WI38 (cell line): ENCODE measurements at regions not wholly inside any gene's neighbourhood (a gene's known extent, or its start where the extent isn't known, plus 50 kb on each side); places are given as distances from the start of the nearest gene placed in this dataset.

ENCODE experiments used
- H3K4me3 ChIP-seq: 2 replicates; pipeline ENCODE4 v1.5.1; 2011; ENCODE audit warnings: low read depth, mild to moderate bottlenecking, control low read depth, low read length
- TF ChIP-seq, protein P1 (sequence below): IDR thresholded peaks from 2 replicates; pipeline ENCODE4 v1.5.1; 2012; ENCODE audit warnings: low read depth, mild to moderate bottlenecking, control low read depth, low read length

DNA sequence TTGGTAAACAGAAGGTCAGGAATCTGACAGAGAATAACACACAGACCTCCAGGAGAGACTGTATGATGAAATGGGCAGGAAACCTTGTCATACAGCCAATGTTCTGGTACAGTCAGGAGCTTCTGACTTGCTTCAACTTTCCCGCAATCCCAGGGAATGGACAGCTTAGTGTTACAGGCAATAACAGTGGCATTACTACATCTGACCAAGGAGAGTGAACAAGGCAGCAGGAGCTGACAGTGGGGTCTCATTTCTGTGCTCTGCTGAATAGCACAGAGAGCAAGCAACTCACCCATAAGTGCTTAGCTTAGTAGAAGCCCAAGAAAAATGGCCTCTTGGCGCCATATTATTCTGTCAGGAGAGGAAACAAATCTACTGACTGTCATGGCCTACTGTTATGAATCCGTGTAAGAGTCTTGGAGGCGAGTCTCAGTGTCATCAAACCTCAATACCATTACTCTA, 186.2 kb upstream of the MTPN start:
- TF ChIP-seq, protein P1, sequence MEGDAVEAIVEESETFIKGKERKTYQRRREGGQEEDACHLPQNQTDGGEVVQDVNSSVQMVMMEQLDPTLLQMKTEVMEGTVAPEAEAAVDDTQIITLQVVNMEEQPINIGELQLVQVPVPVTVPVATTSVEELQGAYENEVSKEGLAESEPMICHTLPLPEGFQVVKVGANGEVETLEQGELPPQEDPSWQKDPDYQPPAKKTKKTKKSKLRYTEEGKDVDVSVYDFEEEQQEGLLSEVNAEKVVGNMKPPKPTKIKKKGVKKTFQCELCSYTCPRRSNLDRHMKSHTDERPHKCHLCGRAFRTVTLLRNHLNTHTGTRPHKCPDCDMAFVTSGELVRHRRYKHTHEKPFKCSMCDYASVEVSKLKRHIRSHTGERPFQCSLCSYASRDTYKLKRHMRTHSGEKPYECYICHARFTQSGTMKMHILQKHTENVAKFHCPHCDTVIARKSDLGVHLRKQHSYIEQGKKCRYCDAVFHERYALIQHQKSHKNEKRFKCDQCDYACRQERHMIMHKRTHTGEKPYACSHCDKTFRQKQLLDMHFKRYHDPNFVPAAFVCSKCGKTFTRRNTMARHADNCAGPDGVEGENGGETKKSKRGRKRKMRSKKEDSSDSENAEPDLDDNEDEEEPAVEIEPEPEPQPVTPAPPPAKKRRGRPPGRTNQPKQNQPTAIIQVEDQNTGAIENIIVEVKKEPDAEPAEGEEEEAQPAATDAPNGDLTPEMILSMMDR: no peak
- H3K4me3 ChIP-seq: no peak overlapping the region

GRCh38 chr7:136150311-136150710, 173.2 kb upstream of the MTPN start:
- H3K4me3 ChIP-seq: no peak overlapping the region
- TF ChIP-seq, protein P1: no peak

DNA sequence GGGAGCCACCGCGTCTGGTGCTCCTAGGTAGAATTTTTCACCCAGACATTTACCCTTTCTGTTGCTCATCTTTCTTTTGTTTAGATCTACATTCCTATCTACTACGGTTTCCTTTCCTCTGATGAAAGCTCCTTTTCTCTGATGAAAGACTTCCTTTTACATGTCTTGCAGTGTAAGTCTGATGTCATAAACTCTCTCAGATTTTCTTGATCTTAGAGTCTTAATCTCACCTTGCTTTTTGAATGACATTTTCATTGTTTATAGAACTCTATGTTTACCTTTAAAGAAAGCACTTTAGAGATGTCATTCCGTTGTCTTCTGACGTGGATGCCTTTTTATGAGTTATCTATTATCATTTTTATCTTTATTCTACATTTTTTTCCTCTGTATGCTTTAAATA, 171.8 kb upstream of the MTPN start:
- TF ChIP-seq, protein P1: no peak

DNA sequence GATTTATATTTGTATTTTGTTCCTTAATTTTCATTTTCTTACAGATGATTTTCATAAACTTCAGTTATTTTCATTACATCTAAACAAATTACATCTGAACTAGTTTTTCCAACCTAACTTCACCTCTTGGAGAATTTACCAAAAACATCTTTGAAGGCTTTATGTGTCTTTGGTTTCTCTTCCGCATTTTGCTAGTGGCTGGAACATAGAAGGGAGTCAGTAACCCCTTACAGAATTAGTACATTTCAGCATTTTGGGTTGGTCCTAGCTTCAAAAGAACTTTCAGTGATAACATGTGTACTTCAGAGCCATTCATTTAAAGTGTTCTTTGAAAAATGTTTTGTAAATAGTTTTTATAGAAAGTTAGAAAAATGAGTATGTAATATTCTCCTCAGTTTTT, 169.8 kb upstream of the MTPN start:
- TF ChIP-seq, protein P1: no peak
- H3K4me3 ChIP-seq: no peak overlapping the region

More for the DNA sequence above, 171.8 kb upstream of the MTPN start:
- no peak overlapping the region for H3K4me3 ChIP-seq

GRCh38 chr7:136144182-136144581, 167.0 kb upstream of the MTPN start:
- TF ChIP-seq, protein P1: no peak
- no peak overlapping the region for H3K4me3 ChIP-seq

DNA sequence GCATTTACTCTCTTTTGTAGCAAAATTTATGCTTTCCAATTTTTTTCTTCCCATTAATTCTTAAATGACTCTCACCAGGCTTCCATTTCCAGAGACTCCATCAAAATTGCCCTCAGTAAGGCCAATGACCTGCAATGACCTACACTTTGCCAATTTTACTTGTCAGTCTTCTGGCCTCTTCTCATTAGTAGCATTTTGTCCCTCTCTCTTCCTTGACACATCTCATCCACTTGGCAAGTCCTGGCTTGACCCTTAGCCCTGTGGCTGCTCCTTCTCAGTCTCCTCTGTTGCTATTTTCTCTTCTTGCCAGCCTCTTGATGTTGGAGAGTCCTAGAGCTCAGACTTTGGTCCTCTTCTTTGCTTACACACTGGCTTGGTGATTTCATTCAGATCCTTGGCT, 166.1 kb upstream of the MTPN start:
- TF ChIP-seq, protein P1: no peak
- H3K4me3 ChIP-seq: no peak overlapping the region

- TF ChIP-seq, protein P1: no peak
- no peak overlapping the region for H3K4me3 ChIP-seq
These were observed 165.4 kb upstream of the MTPN start for GRCh38 chr7:136142583-136142982.
